ENCODE measurements at regions not wholly inside any gene's neighbourhood (a gene's known extent, or its start where the extent isn't known, plus 50 kb on each side); places are given as distances from the start of the nearest gene placed in this dataset.
A peak's percentile ranks its signal among the peaks of the same experiment; 100 is the strongest.

DNA sequence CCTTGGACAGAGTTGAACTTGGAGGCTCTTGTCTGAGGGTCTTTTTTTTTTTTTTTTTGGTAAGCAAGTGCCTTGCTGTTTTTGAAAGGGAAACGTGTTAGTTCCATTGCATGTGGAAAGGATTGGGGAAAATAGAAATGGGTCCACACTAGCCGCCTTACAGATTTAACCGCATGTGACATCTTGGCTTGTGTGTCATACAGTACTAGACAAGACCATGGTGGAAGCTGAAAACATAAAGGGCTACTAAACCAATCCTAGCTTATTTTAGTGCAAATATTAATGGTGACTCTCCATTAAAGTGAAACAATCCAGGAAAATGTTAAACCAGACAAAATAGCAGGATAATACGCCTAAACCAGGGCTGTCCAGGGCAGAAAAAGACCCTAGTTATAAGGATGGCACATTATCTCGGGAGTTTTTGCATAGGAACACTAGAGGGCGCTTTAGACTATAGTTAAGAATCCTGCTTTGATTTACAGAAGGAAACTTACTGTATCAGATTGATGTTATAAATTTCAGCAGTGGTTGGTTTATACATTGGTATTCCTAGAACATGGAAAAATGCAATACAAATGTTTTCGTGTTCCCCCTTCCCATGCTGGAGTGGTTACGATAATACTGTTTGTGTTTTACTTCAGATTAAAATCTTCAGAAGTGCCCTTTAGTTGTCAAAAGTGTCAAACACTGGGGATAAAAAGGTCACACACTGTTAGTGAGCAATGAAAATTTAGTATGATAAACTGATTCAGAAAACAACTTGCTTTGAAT is 59.8 kb upstream of the DEK start:
- 27% methylated on average over 3 of the region's 8 CpGs for WGBS (ENCODE audit: insufficient coverage)
- Histone ChIP-seq H3K9me3 (replicated peaks; ENCODE audit: control insufficient read depth, low read depth, low read length) (no peaks in the 10 kb centered on the region), H3K4me1 (ENCODE audit: control insufficient read depth, insufficient read depth, low read length) (no peaks in the 10 kb centered on the region), H3K27ac (ENCODE audit: low read length) (no peak overlapping the region), H3K4me3 (ENCODE audit: low read length) (no peak overlapping the region), H3K27me3 (ENCODE audit: control insufficient read depth, insufficient read depth, low read length) (no peaks in the 10 kb centered on the region), H3K36me3 (ENCODE audit: control insufficient read depth, insufficient read depth, low read length) (no peaks in the 10 kb centered on the region)
- DNase-seq = peak; percentile 57

DNA sequence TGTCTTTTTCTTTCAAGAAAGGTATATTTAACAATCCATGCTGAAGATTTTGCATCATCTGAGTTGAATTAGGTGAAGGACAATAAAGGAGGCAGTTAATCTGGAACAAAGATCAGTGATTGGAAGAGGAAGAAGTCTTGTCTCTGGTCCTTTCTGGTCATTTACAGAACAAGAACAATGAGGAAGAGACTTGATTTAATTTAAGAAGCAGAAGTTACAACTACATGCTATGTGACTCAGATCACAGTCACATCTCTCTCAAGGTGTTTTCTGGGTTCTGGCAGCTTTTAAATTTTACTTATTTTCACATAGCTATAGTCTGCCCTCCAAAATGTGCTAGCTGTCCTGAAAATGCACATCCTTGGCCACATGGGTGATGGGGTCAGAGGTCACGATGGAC is 53.5 kb upstream of the DEK start:
- no peaks in the 10 kb centered on the region for H3K4me1 ChIP-seq (ENCODE audit: control insufficient read depth, insufficient read depth, low read length)
- DNase-seq = no peak
- no CpG with 5 or more reads among the region's 1 CpG for WGBS (ENCODE audit: insufficient coverage)
- H3K36me3 ChIP-seq (ENCODE audit: control insufficient read depth, insufficient read depth, low read length) = no peaks in the 10 kb centered on the region
- H3K9me3 ChIP-seq (replicated peaks; ENCODE audit: control insufficient read depth, low read depth, low read length) = no peaks in the 10 kb centered on the region
- no peak overlapping the region for H3K27ac ChIP-seq (ENCODE audit: low read length)
- H3K27me3 ChIP-seq (ENCODE audit: control insufficient read depth, insufficient read depth, low read length) = no peaks in the 10 kb centered on the region
- no peak overlapping the region for H3K4me3 ChIP-seq (ENCODE audit: low read length)

DNA sequence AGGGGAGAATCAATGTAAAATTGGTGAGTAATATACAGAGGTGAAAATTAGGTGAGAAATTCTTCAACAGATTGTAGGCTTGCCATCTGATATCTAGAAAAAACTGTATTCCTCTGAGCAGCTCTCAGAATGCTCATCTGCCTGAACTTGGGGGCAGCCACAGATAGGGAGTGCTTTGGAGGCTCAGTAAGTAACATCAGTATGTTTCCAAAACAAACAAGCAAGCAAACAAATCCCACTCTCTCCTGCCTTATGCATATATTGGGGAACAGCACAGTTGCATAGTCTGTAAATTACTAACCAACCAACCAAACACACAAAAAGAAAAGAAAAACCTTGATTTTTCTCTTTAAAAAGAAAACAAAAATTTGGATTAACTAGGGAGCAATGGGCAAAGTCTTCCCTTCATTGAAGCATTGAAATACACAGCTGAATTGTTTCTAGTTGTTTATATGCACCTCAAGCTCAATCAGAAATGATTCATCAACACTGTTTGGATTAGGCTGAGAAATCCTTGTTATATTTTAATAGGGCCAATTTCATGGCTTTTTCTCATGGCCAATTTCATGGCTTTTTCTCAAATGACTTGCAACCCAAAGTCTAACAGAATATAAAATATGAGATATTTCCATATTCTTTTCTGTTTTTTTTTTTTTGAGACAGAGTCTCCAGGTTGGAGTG is 50.1 kb upstream of the DEK start:
- no peaks in the 10 kb centered on the region for H3K36me3 ChIP-seq (ENCODE audit: control insufficient read depth, insufficient read depth, low read length)

More for the DNA sequence above, 50.1 kb upstream of the DEK start:
- Histone ChIP-seq H3K4me3 (ENCODE audit: low read length) (no peak overlapping the region), H3K4me1 (ENCODE audit: control insufficient read depth, insufficient read depth, low read length) (no peaks in the 10 kb centered on the region), H3K27me3 (ENCODE audit: control insufficient read depth, insufficient read depth, low read length) (no peaks in the 10 kb centered on the region), H3K9me3 (replicated peaks; ENCODE audit: control insufficient read depth, low read depth, low read length) (peaks cover 4% of the 10 kb centered on the region), H3K27ac (ENCODE audit: low read length) (no peak overlapping the region)
- DNase-seq = no peak

Measured in muscle of leg (tissue), 3 donors.